ENCODE measurements at regions not wholly inside any gene's neighbourhood (a gene's known extent, or its start where the extent isn't known, plus 50 kb on each side); places are given as distances from the start of the nearest gene placed in this dataset.

- TF ChIP-seq CTCF (conservative IDR thresholded peaks at IDR 0.05; ENCODE audit: low read depth, low read length) = no peak
- no peak for TF ChIP-seq EZH2 (IDR thresholded peaks at IDR 0.05; ENCODE audit: low read length, unreplicated experiment)
Observed at GRCh38 chr5:142527664-142528295, 158.1 kb downstream of the FGF1 start.

Data from PC-3 (cell line).